IMR-90 (cell line): ENCODE measurements at regions not wholly inside any gene's neighbourhood (a gene's known extent, or its start where the extent isn't known, plus 50 kb on each side); places are given as distances from the start of the nearest gene placed in this dataset.
A peak's percentile ranks its signal among the peaks of the same experiment; 100 is the strongest.

ENCODE experiments used
- ATAC-seq: fragments of 200-7000 bp; cut with Tn5 transposase; 2 replicates; pipeline ENCODE4 v1.9.1; 2020; ENCODE audit warnings: low read depth, mild to moderate bottlenecking, moderate library complexity
- BruUV-seq: library from RNA; stranded (reverse); fragments of 400-500 nt; replicated peaks from 2 replicates; lab custom pipeline; 2021; lab: Mats Ljungman, UMichigan
- CTCF ChIA-PET: fragments of 300-600 bp; formaldehyde crosslinking; extraction: SDS; loops from one replicate; lab custom pipeline; 2021; ENCODE audit warnings: antibody characterized with exemption; lab: Yijun Ruan, JAX
- POLR2A ChIA-PET: fragments of 300-600 bp; sonication (Branson Sonifier 250); formaldehyde crosslinking; loops from one replicate; lab custom pipeline; 2022; ENCODE audit warnings: antibody characterized with exemption; ENCODE audit not compliant: unreplicated experiment; lab: Charles Lee
- DNase-seq: peaks from one replicate; pipeline ENCODE4 v3.0.0; 2013
- H2AFZ ChIP-seq: replicated peaks from 2 replicates; pipeline ENCODE3; 2013; ENCODE audit warnings: low read length, mild to moderate bottlenecking; ENCODE audit not compliant: poor library complexity
- H2AK5ac ChIP-seq: 2 replicates; pipeline ENCODE4 v1.6.1; 2013; ENCODE audit warnings: low read depth, low read length, inconsistent platforms
- H2AK9ac ChIP-seq: replicated peaks from 2 replicates; pipeline ENCODE3; 2013; ENCODE audit warnings: mild to moderate bottlenecking, low read depth, low read length, moderate library complexity; ENCODE audit not compliant: poor library complexity
- H2BK120ac ChIP-seq: 2 replicates; pipeline ENCODE4 v1.6.1; 2013; ENCODE audit warnings: low read depth, low read length, inconsistent platforms
- H2BK15ac ChIP-seq: 3 replicates; pipeline ENCODE4 v1.6.1; 2013; ENCODE audit warnings: low read depth, low read length, inconsistent platforms
- H2BK20ac ChIP-seq: 2 replicates; pipeline ENCODE4 v1.6.1; 2013; ENCODE audit warnings: low read depth, mild to moderate bottlenecking, inconsistent platforms, low read length, moderate library complexity
- H2BK5ac ChIP-seq: 2 replicates; pipeline ENCODE4 v1.6.1; 2013; ENCODE audit warnings: mild to moderate bottlenecking, low read depth, low read length, inconsistent platforms; ENCODE audit not compliant: poor library complexity, severe bottlenecking
- H3K14ac ChIP-seq: replicated peaks from 2 replicates; pipeline ENCODE4 v1.6.1; 2013; ENCODE audit warnings: low read depth, low read length, inconsistent platforms
- H3K18ac ChIP-seq: 2 replicates; pipeline ENCODE4 v1.6.1; 2013; ENCODE audit warnings: low read depth, low read length, control low read depth
- H3K23ac ChIP-seq: 2 replicates; pipeline ENCODE4 v1.6.1; 2013; ENCODE audit warnings: low read depth, low read length, inconsistent platforms
- H3K27ac ChIP-seq: 2 replicates; pipeline ENCODE4 v1.5.1; 2013; ENCODE audit warnings: mild to moderate bottlenecking, control low read depth, low read length; ENCODE audit not compliant: insufficient read depth
- H3K27me3 ChIP-seq: 2 replicates; pipeline ENCODE4 v1.6.1; 2013; ENCODE audit warnings: low read length; ENCODE audit not compliant: control insufficient read depth, insufficient read depth
- H3K36me3 ChIP-seq: 2 replicates; pipeline ENCODE4 v1.6.1; 2013; ENCODE audit warnings: low read length, mixed read lengths; ENCODE audit not compliant: control insufficient read depth, insufficient read depth
- H3K4ac ChIP-seq: 2 replicates; pipeline ENCODE4 v1.6.1; 2013; ENCODE audit warnings: low read depth, low read length, inconsistent platforms
- H3K4me1 ChIP-seq: 2 replicates; pipeline ENCODE4 v1.6.1; 2013; ENCODE audit warnings: low read length, mixed read lengths; ENCODE audit not compliant: control insufficient read depth, insufficient read depth
- H3K4me2 ChIP-seq: 2 replicates; pipeline ENCODE4 v1.6.1; 2013; ENCODE audit warnings: low read depth, mild to moderate bottlenecking, control low read depth, low read length, moderate library complexity
- H3K4me3 ChIP-seq: 2 replicates; pipeline ENCODE4 v1.5.1; 2013; ENCODE audit warnings: low read depth, mild to moderate bottlenecking, control low read depth, low read length, moderate library complexity; ENCODE audit not compliant: insufficient read depth
- H3K56ac ChIP-seq: 2 replicates; pipeline ENCODE4 v1.6.1; 2013; ENCODE audit warnings: low read length, inconsistent platforms; ENCODE audit not compliant: insufficient read depth; ENCODE audit errors: extremely low read depth
- H3K79me1 ChIP-seq, 2 experiments: 2 replicates each; pipeline ENCODE4 v1.6.1; 2013; ENCODE audit warnings: low read length in 2 of 2, inconsistent platforms in 1 of 2, low read depth in 1 of 2
- H3K9ac ChIP-seq: 2 replicates; pipeline ENCODE4 v1.6.1; 2013; ENCODE audit warnings: low read depth, low read length, control low read depth
- H3K9me1 ChIP-seq: 2 replicates; pipeline ENCODE4 v1.6.1; 2013; ENCODE audit warnings: low read length, inconsistent platforms; ENCODE audit not compliant: insufficient read depth
- H3K9me3 ChIP-seq: 2 replicates; pipeline ENCODE4 v1.6.1; 2013; ENCODE audit warnings: low read length; ENCODE audit not compliant: control insufficient read depth, insufficient read depth
- H4K20me1 ChIP-seq: 2 replicates; pipeline ENCODE4 v1.6.1; 2013; ENCODE audit warnings: low read length, inconsistent platforms; ENCODE audit not compliant: insufficient read depth
- H4K5ac ChIP-seq: 2 replicates; pipeline ENCODE4 v1.6.1; 2013; ENCODE audit warnings: mild to moderate bottlenecking, low read depth, low read length, control low read depth
- H4K8ac ChIP-seq, 2 experiments: 2 replicates each; pipeline ENCODE4 v1.6.1; 2013; ENCODE audit warnings: low read depth in 2 of 2, low read length in 2 of 2, control low read depth in 1 of 2, inconsistent platforms in 1 of 2
- H4K91ac ChIP-seq: 2 replicates; pipeline ENCODE4 v1.6.1; 2013; ENCODE audit warnings: low read depth, low read length, inconsistent platforms; ENCODE audit not compliant: insufficient read depth
- BHLHE40 ChIP-seq: fragments of 150-350 bp; IDR thresholded peaks from 2 replicates; pipeline ENCODE4 v1.6.1; 2016; ENCODE audit warnings: mild to moderate bottlenecking, low read depth, low read length
- CTCF ChIP-seq: conservative IDR thresholded peaks from 2 replicates; pipeline ENCODE4 v1.5.1; 2012; ENCODE audit warnings: mild to moderate bottlenecking, low read depth, low read length, improper control_type of control experiment
- FOS ChIP-seq: fragments of 150-350 bp; IDR thresholded peaks from 2 replicates; pipeline ENCODE4 v1.6.1; 2016; ENCODE audit warnings: low read depth, low read length
- MAFK ChIP-seq: IDR thresholded peaks from 2 replicates; pipeline ENCODE4 v1.6.1; 2012; ENCODE audit warnings: low read depth, low read length, improper control_type of control experiment
- MXI1 ChIP-seq: IDR thresholded peaks from 2 replicates; pipeline ENCODE4 v1.6.1; 2012; ENCODE audit warnings: low read depth, mild to moderate bottlenecking, low read length, moderate library complexity, borderline replicate concordance
- NFE2L2 ChIP-seq: fragments of 150-350 bp; IDR thresholded peaks from 2 replicates; pipeline ENCODE4 v1.6.1; 2016; ENCODE audit warnings: low read depth, mild to moderate bottlenecking, low read length
- POLR2A ChIP-seq: IDR thresholded peaks from 2 replicates; pipeline ENCODE4 v1.6.1; 2012; ENCODE audit warnings: mild to moderate bottlenecking, low read depth, low read length
- RAD21 ChIP-seq: IDR thresholded peaks from 2 replicates; pipeline ENCODE4 v1.6.1; 2012; ENCODE audit warnings: low read length, improper control_type of control experiment
- USF2 ChIP-seq: fragments of 150-350 bp; IDR thresholded peaks from 2 replicates; pipeline ENCODE4 v1.6.1; 2017; ENCODE audit warnings: mild to moderate bottlenecking, antibody characterized with exemption, low read length, low read depth
- WGBS, 2 experiments: methylation state at CpG; one replicate each; pipeline versions ENCODE4 v1.1.5 to v1.1.7; 2013; ENCODE audit warnings: missing lambda C conversion rate in 2 of 2; ENCODE audit not compliant: insufficient read length in 1 of 2; ENCODE audit errors: extremely low coverage in 2 of 2; 5-methylcytosine and 5-hydroxymethylcytosine counted together
- dilution Hi-C: fragments of 300-500 bp; cut with HindIII; formaldehyde crosslinking; loops from one replicate; pipeline ENCODE4 v1.14.3; 2018; ENCODE audit warnings: low sequenced_read_pairs; ENCODE audit not compliant: unreplicated experiment
- in situ Hi-C: fragments of 300-500 bp; cut with MboI; formaldehyde crosslinking; loops from 3 replicates; pipeline ENCODE4 v1.14.3; 2019; ENCODE audit warnings: low sequenced_read_pairs, inconsistent platforms, mixed read lengths
- intact Hi-C: fragments of 100-400 bp; cut with micrococcal nuclease; formaldehyde crosslinking; loops from 2 replicates; pipeline ENCODE4 v1.10.0; 2022

GRCh38 chr15:39330061-39330460 is 250.8 kb upstream of the THBS1 start:
- Histone ChIP-seq H3K4me3 (no peak overlapping the region), H3K4ac (0 out of 2 replicates have a peak overlapping the region, but pooled peaks have one; percentile 10), H3K79me1 (no peaks in the 10 kb centered on the region), H3K9me1 (peaks cover 2% of the 10 kb centered on the region; the same call in 1 of the 2 replicates), H2BK5ac (no peak overlapping the region), H4K91ac (no peak overlapping the region), H2AFZ (no peak overlapping the region), H3K9me3 (no peaks in the 10 kb centered on the region), H3K14ac (0 out of 2 replicates have a peak overlapping the region, but pooled peaks have one; percentile 3), H4K5ac (no peak overlapping the region), H3K27me3 (no peaks in the 10 kb centered on the region), H3K23ac (no peak overlapping the region), H3K36me3 (no peaks in the 10 kb centered on the region), H3K18ac (no peak overlapping the region), H2BK15ac (no peak overlapping the region), H3K4me1 (peaks cover 2% of the 10 kb centered on the region; the same call in 1 of the 2 replicates), H2AK5ac (no peak overlapping the region), H3K9ac (no peak overlapping the region), H4K8ac (peak overlapping the region in 1 of 2 experiments; percentile 20; a peak in 1 of 4 replicates), H3K27ac (no peak overlapping the region), H2BK120ac (no peak overlapping the region), H2BK20ac (no peak overlapping the region), H3K56ac (no peak overlapping the region), H3K4me2 (no peak overlapping the region), H4K20me1 (no peaks in the 10 kb centered on the region), H2AK9ac (no peak overlapping the region)
- no peak for DNase-seq
- dilution Hi-C loops, result no loop called here
- POLR2A ChIA-PET, result no interaction called here
- ATAC-seq, result no peak
- CTCF ChIA-PET, result no interaction called here
- TF ChIP-seq POLR2A (no peak), USF2 (no peak), MXI1 (no peak), BHLHE40 (no peak), MAFK (no peak), NFE2L2 (no peak), CTCF (no peak), RAD21 (no peak), FOS (no peak)
- no TSS peak for BruUV-seq
- WGBS, 2 experiments, result no CpG with 5 or more reads among the region's 6 CpGs
- intact Hi-C loops, result no loop called here
- in situ Hi-C loops, result no loop called here
